ENCODE measurements at regions not wholly inside any gene's neighbourhood (a gene's known extent, or its start where the extent isn't known, plus 50 kb on each side); places are given as distances from the start of the nearest gene placed in this dataset.

GRCh38 chr2:8234757-8235374 is 447.0 kb upstream of the ID2 start:
- DNase-seq, result no peak
- no peaks in the 10 kb centered on the region for H4K20me1 ChIP-seq (ENCODE audit: control insufficient read depth, insufficient read depth, insufficient read length)
- no peak overlapping the region for H2BK12ac ChIP-seq (ENCODE audit: insufficient read length, low read depth, low read length)
- no peaks in the 10 kb centered on the region for H3K9me3 ChIP-seq (ENCODE audit: control insufficient read depth, low read depth, low read length)
- no peaks in the 10 kb centered on the region for H3K23me2 ChIP-seq (ENCODE audit: insufficient read length, low read depth, low read length, poor library complexity, severe bottlenecking)
- WGBS (ENCODE audit: extremely low coverage, insufficient read length, low lambda C conversion rate), result no CpG with 5 or more reads among the region's 13 CpGs
- Mint-ChIP-seq H3K4me1 (peaks cover 20 to 31% of the 10 kb centered on the region in 2 experiments), H3K36me3 (ENCODE audit: insufficient read depth in 1 of 3, low read depth in 3 of 3) (no peaks in the 10 kb centered on the region), H3K4me3 (no peak overlapping the region), H3K9me3 (no peaks in the 10 kb centered on the region; a peak in 1 of 5 replicates), H3K27ac (peak overlapping the region in 1 of 3 experiments; percentile 11; a peak in 1 of 7 replicates), H3K27me3 (ENCODE audit: low read depth) (no peaks in the 10 kb centered on the region)
- no peak overlapping the region for H2AK5ac ChIP-seq (ENCODE audit: insufficient read length, low read length)
- H2BK120ac ChIP-seq (ENCODE audit: low read depth, low read length, poor library complexity, severe bottlenecking), result no peak overlapping the region
- H2BK20ac ChIP-seq (ENCODE audit: low read depth, low read length, poor library complexity, severe bottlenecking), result no peak overlapping the region
- H4K91ac ChIP-seq (ENCODE audit: insufficient read length, low read depth, low read length), result no peak overlapping the region
- no peak for TF ChIP-seq CTCF (conservative IDR thresholded peaks at IDR 0.05)
- H3K4ac ChIP-seq (ENCODE audit: low read depth, low read length), result no peak overlapping the region
- H4K8ac ChIP-seq (replicated peaks; ENCODE audit: insufficient read length, low read depth, low read length), result no peak overlapping the region
- no peak overlapping the region for H4K5ac ChIP-seq (ENCODE audit: insufficient read length, low read depth, low read length)
- H2BK5ac ChIP-seq (ENCODE audit: insufficient read length, low read length), result no peak overlapping the region
- H3K27ac ChIP-seq (ENCODE audit: insufficient read length, low read depth, low read length), result no peak overlapping the region
- H3K79me2 ChIP-seq (ENCODE audit: insufficient read depth, low read length), result 0 out of 2 replicates have a peak, but pooled peaks cover 2% of the 10 kb centered on the region
- H3K4me1 ChIP-seq (ENCODE audit: insufficient read depth, low read length), result peaks cover 3% of the 10 kb centered on the region; the same call in 1 of the 2 replicates
- H3K14ac ChIP-seq (ENCODE audit: insufficient read depth, low read length), result no peak overlapping the region
- H3K4me2 ChIP-seq (ENCODE audit: insufficient read depth, insufficient read length, low read length), result no peak overlapping the region
- H3K9ac ChIP-seq (ENCODE audit: extremely low read depth, insufficient read length, low read length), result no peak overlapping the region
- H3K56ac ChIP-seq (ENCODE audit: insufficient read length, low read depth, low read length), result no peak overlapping the region
- no peak overlapping the region for H3K18ac ChIP-seq (ENCODE audit: insufficient read length, low read depth, low read length)
- no peaks in the 10 kb centered on the region for H3K27me3 ChIP-seq (ENCODE audit: insufficient read depth, low read length)
- H3K79me1 ChIP-seq (ENCODE audit: insufficient read depth, low read depth, low read length, poor library complexity, severe bottlenecking), result no peaks in the 10 kb centered on the region
- H2BK15ac ChIP-seq (ENCODE audit: low read depth, low read length), result no peak overlapping the region
- H3K23ac ChIP-seq (ENCODE audit: insufficient read length, low read depth, low read length), result no peak overlapping the region
- H2AFZ ChIP-seq (ENCODE audit: low read length), result no peak overlapping the region
- H3T11ph ChIP-seq (ENCODE audit: low read length), result no peak overlapping the region

Measured in H9 (cell line).